A673 (cell line): ENCODE measurements at regions not wholly inside any gene's neighbourhood (a gene's known extent, or its start where the extent isn't known, plus 50 kb on each side); places are given as distances from the start of the nearest gene placed in this dataset.
"Not testable (repeated sequence)": the region's sequence is repeated elsewhere in the genome, so short reads cannot be mapped to it uniquely, and the experiment has no call there.

Source experiments
- CTCF ChIP-seq: fragments of 300-800, 200-600 bp; sonication (generic); conservative IDR thresholded peaks from 2 replicates; pipeline ENCODE4 v1.5.1; 2017; ENCODE audit warnings: low read depth, mild to moderate bottlenecking, antibody characterized with exemption, low read length, moderate library complexity, mixed read lengths
- EZH2 ChIP-seq: fragments of 200-600 bp; sonication (generic); IDR thresholded peaks from 2 replicates; pipeline ENCODE4 v1.6.1; 2017; ENCODE audit warnings: borderline replicate concordance, low read depth, mild to moderate bottlenecking, mixed read lengths, antibody characterized with exemption, low read length; ENCODE audit not compliant: poor library complexity, severe bottlenecking

DNA sequence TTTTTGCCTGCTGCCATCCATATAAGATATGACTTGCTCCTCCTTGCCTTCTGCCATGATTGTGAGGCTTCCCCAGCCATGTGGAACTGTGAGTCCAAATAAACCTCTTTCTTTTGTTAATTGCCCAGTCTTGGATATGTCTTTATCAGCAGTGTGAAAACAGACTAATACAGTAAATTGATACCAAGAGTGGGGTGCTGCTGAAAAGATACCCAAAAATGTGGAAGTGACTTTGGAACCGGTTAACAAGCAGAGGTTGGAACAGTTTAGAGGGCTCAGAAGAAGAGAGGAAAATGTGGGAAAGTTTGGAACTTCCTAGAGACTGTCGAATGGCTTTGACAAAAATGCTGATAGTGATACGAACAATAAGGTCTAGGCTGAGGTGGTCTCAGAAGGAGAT lies 61.1 kb upstream of the DLG1 start:
- TF ChIP-seq CTCF, EZH2: not testable (repeated sequence)
